Hematopoietic multipotent progenitor cell treated with erythropoietin and hydrocortisone succinate and interleukin-3 and kit ligand, for 17 days (in vitro differentiated cells): ENCODE measurements at regions not wholly inside any gene's neighbourhood (a gene's known extent, or its start where the extent isn't known, plus 50 kb on each side); places are given as distances from the start of the nearest gene placed in this dataset.

Experiments used
- DNase-seq: peaks from one replicate; pipeline ENCODE4 v3.0.0-alpha.2; 2015; ENCODE audit warnings: low spot score

DNA sequence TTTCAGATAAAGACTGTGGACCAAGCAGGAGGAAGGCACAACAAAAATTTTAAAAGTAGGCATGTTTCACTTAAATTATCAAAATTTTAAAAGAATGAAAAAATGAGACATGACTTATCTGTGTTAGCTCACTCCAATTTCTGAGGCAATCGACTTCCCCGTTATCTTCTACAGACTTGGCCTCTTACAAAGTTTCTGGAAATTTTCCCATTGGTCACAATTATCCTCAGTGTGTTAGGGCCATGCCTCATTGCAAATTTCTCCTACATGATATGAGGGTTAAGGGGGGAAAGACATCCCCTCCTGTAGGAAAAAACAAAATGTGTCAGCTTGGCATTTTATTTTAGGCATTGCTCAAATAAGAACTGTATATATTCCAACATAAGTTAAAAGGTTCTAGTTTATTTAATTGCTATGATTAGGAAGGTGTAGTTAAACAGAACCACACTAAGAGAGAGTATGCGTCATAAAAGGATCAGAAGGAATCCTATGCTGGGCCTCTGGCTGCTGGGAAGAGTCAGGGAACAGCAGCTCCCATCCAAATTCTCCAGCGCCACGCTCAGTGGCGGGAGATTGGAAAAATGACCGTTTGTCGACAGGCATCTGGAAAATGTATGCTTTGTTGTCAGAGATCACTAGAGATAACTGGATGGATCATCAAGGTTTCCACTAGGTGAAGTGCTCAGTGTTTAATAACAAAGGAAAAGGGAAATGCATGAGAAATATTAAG, 463.6 kb upstream of the NR2F2 start:
- DNase-seq, result no peak

DNA sequence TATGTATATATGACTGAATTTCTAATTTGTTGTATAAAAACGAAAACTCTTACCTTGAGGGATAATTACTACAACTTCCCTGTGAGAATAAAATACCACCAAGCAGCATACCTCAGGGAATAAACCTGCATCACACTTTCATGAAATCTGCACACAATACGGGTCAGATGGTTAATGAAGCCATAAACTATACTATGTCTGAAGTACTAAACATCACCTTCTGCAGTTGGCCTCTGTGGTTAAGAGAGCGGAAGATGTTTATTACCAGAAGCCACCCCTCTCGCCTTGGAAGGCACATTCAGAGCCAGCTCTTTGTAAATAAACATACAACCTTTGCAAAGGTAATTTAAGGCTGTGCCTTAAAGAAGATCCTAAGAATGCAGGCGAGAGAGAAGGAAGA, 462.1 kb upstream of the NR2F2 start:
- DNase-seq, result no peak

DNA sequence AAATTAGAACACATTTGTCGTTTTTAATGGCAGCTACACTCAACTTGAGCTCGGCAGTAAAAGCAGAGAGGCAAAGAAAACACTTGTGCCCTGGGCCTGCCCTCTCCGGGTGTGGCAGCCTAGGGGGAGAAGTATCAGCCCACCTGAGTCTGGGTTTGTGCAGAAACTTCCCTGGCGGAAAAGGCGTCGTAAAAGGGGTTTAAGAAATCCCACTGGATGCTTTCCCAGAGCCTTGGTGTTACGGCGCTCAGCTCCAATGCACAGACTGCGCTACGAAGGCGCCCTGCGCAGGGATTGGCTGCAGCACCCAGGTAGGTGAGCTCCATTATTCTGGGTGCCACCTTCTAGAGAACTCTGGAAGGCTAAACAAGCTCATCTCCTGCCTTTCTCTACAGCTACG, 461.5 kb upstream of the NR2F2 start:
- no peak for DNase-seq

DNA sequence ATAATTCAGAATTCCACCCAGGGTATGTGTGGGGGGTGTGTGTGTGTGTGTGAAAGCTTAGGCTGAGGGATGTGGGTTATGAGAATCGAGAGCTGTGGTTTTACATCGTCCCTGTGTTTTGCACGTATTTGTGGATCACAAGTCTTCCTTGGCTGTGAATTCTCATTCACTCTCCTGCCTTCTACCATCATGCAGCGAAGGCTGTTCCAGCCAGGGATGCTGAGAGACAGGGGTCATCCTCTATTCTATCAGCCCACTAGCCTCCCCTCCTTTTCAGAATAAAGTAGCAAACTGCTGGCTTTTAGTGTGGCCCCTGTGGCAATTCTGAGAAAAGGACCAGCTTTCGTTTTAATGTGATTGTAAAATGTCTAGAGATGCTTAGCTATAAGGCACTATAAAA, 460.6 kb upstream of the NR2F2 start:
- DNase-seq, result no peak

DNA sequence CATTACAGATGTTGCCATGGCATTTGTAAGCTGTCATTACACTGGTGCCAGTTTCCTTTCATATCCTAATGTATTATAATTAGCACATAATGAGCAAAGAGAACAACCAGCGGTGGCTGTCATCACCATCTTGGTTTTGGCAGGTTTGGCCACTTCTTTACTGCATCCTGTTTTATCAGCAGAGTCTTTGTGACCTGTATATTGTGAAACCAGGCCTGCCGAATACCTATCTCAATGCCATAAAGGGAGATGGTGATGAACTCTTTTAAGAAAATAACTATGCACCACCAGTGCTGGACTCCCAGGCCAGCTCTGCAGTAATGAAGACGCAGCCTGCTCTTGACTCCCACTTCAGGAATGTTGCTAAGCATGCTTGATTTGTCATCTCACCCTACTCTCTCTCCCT, 458.1 kb upstream of the NR2F2 start:
- DNase-seq, result no peak

DNA sequence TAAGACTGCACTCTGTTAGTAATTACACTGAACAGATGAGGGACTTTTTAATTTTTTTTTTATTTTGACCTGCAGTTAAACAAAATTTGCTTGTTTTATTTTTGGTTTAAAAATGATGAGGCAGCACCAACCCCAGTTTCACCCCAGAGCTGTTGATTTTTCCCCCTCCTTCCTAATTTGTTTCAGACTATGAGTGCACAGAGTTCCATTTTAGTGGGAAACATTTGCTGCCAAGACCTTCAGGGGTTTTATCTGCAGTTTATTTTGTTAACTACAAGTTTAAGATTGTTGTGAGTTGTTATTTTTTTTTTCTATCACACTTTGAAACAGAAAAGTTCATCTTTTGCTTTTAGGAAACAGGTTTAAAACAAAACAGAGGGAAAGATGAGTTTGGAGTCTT, 455.9 kb upstream of the NR2F2 start:
- DNase-seq, result no peak

DNA sequence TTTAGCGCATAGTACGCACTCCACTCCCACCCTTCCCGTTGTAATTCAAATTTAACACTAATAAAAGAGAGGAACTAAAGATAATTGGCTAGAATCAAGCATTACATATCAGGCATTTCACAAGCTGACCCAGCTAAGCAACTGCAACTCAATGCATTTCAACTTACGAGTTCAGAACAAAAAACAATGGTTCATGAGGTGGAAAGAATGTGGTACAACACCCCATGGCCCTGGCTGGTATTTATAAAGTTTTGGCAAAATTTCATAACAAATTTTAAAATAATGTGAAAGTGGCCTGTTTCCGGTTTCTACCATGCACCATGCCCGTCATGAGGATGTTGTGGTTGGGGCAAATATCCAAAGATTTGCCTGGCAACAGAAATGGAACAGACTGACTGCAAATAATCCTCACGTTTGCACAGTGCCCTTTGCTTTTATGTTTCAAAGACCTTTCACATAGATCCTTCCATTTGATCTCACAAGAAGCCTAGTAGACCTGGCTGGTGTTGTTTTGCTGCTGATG, 455.3 kb upstream of the NR2F2 start:
- DNase-seq, result no peak

DNA sequence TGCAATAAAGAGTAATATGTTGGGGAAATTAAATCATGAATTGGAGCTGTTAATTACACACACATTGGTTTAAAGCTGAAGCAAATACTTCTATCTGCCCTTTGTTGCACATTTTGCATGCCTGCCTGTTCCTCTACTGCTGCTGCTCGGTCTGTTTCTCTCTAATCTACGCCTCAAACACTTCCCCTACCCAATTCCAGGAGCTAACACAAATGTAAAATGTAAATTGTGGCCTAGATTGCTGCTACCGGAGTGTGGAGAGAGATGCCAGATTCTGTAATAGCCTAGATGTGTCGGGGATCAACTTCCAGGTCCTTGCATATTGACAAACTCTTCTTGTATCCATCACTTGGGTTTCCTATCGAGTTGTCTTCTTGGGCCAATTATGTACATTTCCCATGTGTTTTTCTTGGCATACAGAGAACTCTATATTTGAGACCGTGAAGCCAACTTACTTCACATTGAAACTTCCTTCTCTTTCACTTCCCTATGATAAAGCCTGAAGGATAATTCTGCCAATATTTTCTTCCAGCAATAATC, 450.4 kb upstream of the NR2F2 start:
- DNase-seq, result no peak

DNA sequence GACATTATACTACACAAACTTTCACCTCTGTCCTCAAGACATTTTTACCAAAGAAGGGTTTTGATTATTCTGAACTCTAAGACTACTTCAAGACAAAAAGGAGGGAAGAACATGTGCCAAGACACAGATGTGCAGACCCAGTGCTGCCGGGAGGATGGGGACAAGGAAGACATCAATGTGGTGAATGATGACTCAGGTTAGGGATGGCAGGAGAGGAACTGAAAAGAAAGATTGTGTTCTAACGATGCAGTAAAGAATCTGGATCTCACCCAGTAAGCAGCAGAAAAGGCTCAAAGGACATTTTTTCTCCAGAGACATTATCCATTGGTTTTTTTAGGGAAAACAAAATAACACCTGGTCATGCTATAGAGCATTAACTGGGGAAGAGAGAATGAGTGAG, 449.9 kb upstream of the NR2F2 start:
- DNase-seq, result no peak

DNA sequence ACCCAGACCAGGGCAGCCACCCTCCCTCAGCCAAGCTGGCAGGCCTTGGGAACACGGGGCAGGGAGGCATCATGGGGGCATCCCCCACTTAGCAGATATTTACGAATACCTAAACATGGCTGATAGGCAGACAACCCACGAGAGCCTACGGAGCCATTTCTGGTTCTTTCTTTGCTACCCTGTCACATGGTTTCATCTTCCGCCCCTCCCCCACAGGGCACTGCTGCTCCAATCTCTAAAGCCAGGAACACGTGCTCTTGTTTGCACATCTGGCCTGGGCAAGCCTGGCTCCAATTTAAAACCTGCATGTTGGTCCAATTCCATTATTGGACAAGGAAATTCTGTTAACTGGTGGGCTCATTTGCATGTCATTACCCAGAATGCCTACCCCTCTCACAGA, 447.4 kb upstream of the NR2F2 start:
- no peak for DNase-seq

DNA sequence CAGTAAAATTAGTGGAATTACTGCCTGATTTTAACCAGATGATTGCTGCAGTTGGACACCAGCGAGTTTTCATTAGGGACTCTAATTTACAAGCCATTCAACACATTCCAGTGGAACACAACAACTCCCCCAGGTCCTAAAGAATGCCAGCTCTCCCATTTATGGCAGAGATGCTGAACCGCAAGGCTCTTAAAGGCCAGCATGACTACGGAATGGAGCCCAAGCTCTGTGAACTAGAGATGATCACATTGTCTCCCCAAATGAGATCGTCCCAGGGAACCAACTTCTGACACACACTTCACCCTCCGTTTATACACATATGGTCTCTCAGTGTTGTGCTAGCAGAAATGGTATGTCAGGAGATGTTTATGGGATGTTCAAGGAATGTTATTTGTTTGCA, 446.2 kb upstream of the NR2F2 start:
- DNase-seq, result no peak

DNA sequence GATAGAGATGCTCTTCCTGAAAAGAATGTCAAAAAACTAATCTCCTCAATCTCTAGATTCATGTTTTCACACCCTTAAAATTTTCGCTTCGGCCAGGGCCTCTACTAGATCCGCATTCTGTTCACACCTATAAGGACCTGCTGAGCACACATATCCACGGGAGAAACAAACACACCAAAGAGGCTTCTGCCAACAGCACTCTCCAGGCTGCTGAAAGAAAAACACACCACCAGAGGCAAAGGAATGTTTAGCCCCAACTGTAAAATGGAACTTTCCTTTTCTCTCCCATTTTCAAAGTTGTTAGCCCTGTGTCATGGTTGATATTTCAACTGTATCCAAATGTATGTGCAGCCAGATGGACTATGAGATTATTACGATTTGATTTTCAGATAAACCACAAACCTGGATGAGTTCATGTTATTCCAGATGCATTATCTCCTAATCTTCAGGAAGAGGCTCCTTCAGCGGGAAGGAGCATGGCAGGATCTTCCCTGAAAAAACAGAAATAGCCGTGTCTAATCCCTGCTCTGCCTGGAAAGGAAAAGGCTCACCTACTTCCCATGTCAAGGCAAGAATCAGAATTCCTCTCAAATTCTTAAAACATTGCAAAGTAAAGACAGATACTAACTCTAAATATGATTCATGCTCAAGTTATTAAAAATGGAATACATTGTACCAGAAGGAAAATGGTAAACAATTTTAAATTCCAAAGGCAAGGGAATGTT, 442.7 kb upstream of the NR2F2 start:
- no peak for DNase-seq

DNA sequence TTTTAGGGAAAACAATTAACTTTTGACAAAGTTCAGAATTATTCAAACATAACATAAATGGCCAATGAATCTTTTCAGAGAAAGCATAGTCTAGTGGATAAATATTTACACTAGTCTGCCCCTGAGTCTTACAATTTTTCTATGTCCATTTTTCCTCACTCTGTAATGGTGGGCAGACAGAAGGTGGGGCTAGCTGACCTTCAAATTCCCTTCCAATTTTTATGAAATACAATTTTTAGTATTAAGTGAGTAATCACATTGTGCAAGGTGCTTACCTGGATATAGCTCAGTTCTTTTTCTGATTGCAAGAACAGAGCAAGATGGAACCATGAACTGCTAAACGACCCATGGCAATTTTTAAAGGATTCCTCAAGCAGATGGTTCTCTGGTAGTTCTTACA, 441.7 kb upstream of the NR2F2 start:
- DNase-seq, result no peak

DNA sequence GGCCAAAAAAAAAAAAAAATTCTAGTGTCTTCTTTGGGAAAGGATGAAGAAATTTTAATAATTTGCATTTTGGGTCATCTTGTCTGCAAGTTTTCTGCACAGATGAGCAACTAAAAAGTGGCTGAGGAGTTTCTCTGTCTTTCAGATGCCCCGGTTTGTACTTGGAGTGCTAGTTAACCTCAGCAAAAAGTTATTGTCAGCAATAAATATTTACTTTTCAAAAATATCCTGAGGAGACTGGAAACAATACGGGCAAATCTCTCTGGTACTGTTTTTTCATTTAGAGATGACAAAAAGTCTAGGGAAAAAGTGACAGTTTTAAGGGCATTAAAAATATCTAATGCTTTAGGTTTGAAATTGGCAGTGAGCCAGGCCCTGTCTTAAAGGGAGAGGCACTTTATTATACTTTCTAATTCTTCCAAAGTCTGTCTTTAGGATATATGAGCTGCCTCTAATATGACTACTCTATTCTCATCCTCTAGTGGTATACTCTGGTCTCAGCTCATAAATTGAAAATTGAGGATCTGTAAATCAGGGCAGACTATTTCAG, 436.0 kb upstream of the NR2F2 start:
- no peak for DNase-seq

DNA sequence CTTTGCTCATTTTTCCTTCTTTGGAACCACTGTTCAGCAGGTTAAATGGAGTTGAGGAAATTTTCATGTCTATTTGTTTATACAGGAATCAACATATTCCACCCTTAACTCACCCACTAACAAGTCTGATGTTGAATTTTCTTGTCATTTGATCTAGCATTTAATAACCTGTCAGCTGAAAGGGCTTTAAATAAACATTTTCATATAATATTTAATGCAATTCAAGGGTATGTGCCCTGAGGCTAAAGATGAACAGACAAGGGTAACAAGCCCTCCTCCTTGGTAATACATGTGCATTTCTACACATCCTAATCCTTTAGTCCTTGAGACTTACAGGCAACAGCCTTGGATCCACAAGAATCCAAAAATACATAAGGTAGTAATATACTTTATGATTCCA, 435.0 kb upstream of the NR2F2 start:
- no peak for DNase-seq

DNA sequence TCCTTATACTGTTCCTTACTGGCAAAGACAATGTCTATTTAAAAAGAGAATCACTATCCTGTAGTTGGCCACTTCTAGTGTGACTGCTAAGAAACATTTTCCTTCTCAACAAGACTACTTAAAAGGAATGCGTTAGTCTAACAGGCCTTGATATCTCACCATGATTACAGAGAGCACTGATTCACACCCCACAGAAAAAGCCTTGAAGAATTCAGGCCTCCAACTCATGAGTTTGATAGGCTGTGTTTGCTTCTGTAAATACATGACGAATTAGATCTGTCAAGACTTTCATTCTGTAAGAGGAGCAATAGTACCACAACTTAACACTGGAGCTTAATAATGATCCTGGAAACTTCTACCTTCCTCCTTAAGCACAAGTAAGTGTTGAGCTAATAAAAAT, 432.8 kb upstream of the NR2F2 start:
- DNase-seq, result no peak

DNA sequence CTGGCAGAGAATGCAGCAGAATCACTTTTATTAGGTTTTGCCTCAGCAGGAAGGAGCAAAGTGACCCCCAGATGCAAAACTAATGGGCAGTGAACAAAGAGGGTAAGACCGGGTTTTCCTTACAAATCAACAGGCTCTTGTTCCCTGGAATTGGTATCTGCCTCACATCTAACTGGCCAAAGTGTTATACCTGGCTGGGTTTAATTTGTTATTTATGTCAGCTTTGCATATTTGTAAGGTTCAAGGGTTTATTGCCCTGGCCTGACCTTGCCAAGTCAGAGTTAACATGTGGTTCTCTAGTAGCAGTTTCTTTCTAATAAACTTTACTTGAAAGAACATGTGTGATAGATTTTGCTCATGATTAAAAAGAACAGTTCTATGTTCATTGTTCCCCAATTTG, 431.7 kb upstream of the NR2F2 start:
- DNase-seq, result no peak

DNA sequence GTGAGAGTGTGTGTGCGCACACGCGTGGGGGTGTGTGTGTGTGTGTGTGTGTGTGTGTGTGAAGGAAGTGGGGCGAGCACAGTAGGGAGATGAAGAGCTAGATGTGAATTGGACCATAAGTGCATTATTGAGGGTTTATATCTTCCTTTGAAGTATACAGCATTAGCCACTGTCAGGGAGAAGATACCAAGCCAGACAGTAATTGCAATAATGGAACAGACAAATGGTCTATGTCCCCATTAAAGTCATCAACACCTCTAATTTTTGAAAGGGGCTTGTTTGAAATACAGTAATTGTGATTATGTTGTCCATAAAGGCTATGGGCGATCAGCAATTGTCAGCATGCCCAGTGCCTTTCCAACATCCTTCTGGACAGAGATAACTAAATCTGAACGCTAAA, 429.2 kb upstream of the NR2F2 start:
- DNase-seq, result no peak

DNA sequence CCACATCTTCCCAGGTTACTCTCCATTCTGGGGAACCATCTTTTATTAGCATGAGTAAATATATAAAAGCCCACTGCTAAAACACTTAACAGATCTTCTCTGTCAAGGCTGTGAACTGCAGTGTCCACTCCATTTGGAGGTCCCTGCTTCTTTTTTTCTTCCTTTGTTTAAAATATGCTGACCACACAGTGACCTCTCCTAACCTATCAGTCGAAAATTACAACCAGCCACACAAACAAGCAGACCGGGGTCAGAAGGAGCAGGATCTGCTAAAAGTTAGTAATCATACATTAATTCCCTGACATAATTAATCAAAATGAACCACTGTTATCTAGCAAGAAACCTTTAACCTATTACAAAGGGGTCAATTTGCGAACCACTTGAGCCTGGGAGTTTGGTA, 427.9 kb upstream of the NR2F2 start:
- DNase-seq, result no peak

DNA sequence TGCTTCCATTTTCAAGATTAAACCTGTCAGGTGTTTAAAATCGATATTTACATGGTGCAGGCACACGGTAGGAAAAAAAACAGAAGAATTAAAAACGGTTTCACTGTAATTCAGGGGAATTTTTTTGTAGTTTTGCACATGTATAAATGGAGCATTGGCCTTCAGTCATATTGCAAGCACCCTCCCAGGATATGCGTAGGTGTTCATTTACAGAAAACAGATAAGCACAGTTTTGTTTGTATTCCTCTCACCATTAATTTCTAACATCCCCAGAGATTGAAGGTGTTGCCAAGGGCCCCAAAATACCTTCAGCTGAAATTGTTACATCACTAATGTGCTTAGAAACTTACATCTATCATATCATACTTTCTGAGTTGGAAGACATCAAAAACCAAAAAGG, 427.1 kb upstream of the NR2F2 start:
- no peak for DNase-seq

DNA sequence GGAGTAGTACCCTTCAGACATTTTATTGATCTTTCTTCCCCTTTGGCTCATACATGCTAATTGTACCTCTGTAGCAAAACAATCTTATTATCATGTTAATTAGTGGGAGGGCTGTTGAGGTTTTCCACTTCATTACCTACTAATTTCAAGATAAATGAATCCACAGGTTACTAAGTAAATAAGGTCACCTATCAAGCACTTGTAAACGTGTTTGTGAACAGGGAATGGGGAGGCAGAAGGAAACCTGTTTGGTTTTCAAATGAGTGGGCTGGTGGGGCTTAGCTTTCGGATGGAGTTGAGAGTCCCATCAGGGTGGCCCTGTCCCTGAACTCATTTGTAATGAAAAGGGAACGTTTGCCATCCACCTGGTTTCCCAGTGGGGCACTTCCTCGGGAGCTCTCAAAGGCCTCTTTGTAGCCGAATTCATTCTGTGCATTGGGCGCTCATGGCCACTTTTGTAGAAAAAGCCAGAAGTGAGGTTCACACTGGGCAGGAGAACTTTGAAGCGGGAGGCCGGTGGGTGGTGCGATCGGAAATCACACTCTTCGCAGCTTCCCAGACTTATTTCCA, 419.8 kb upstream of the NR2F2 start:
- DNase-seq, result no peak

DNA sequence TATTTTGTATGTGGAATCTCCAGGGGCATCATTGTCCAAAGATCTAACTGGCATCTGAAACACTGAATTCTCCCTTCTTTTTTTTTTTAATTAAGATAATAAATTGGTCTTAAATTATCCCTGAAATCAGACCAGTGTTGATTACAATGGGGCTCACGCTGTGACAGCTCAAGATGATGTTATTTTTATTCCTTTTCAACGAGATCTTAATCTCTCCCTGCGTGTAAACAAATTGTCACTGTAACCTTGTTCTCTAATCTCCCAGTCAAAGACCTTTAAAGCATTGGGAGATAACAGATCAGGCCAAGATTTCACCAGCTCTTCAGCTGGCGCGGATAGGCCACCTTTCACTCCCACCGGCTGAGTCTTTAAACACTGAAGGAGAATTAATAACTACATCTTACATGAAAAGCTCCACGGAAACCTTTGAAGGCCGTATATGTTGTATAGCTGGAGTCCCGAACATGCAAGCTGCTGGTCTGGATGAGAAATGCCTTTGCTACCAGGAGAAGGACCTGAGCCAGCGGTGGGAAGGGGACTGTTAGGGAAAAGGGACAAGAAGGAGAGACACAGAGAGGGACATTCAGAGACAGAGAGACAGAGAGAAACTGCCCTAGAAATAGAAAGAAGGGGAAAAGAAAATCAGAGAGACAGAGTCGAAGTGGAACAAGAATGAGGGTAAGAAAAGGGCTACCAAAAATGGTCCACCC, 418.8 kb upstream of the NR2F2 start:
- no peak for DNase-seq
